SJSA1 (cell line): ENCODE measurements at regions not wholly inside any gene's neighbourhood (a gene's known extent, or its start where the extent isn't known, plus 50 kb on each side); places are given as distances from the start of the nearest gene placed in this dataset.

Experiments
- DNase-seq, 2 experiments: peaks; one replicate each; pipeline ENCODE4 v3.0.0-alpha.2; 2015 to 2020; ENCODE audit warnings: low spot score in 2 of 2, low read depth in 1 of 2
- H3K27ac ChIP-seq: fragments of 250-450 bp; sonication (Bioruptor Pico); 2 replicates; pipeline ENCODE4 v1.5.1; 2020; ENCODE audit warnings: mild to moderate bottlenecking, moderate library complexity
- H3K27me3 ChIP-seq: fragments of 250-450 bp; sonication (Bioruptor Pico); replicated peaks from 2 replicates; pipeline ENCODE4 v1.5.1; 2020; ENCODE audit warnings: mild to moderate bottlenecking, moderate library complexity
- H3K36me3 ChIP-seq: fragments of 250-450 bp; sonication (Bioruptor Pico); 2 replicates; pipeline ENCODE4 v1.5.1; 2020; ENCODE audit warnings: mild to moderate bottlenecking
- H3K4me1 ChIP-seq: fragments of 250-450 bp; sonication (Bioruptor Pico); replicated peaks from 2 replicates; pipeline ENCODE4 v1.6.1; 2021; ENCODE audit warnings: mild to moderate bottlenecking
- H3K4me3 ChIP-seq: fragments of 250-450 bp; sonication (Bioruptor Pico); 2 replicates; pipeline ENCODE4 v1.5.1; 2020; ENCODE audit warnings: mild to moderate bottlenecking
- H3K9me3 ChIP-seq: fragments of 250-450 bp; sonication (Bioruptor Pico); replicated peaks from 2 replicates; pipeline ENCODE4 v1.5.1; 2020; ENCODE audit warnings: mild to moderate bottlenecking

DNA sequence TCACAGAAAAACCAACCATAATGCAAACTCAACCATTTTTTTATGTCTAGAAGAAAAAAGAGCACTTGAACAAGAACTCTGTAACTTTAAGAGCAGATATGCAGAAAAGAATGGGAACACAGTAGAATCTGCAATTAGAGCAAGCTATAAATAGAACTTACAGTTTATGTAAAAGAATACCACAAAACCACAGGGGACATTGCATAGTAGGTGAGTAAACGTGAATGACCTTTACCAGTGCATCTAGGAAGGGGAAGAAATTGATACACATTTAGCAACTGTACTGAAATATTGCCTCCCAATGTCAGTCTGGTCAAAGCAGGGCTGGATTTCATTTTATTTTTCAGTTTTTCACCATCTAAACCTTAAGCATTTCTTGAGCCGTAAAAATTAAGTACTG lies 242.2 kb upstream of the EDNRB start:
- Histone ChIP-seq H3K4me1 (peaks cover 25% of the 10 kb centered on the region), H3K9me3 (no peaks in the 10 kb centered on the region), H3K27me3 (no peaks in the 10 kb centered on the region), H3K4me3 (no peak overlapping the region), H3K36me3 (no peaks in the 10 kb centered on the region), H3K27ac (no peak overlapping the region; the same call in 1 of the 2 replicates)
- peak in 1 of 2 experiments; percentile 71 for DNase-seq

DNA sequence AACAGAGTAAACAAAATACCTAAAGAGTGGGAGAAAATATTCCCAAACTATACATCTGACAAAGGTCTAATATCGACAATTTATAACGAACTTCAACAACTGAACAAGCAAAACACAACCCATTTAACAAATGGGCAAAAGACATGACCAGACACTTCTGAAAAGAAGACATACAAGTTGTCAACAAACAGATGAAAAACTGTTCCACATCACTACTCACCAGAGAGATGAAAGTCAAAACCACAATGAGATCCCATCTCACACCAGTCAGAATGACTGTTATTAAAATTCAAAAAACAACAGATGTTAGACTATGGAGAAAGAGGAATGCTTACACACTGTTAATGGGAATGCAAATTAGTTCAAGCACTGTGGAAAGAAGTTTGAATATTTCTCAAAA lies 233.8 kb upstream of the EDNRB start:
- Histone ChIP-seq H3K36me3 (0 out of 2 replicates have a peak, but pooled peaks cover 3% of the 10 kb centered on the region), H3K4me1 (peaks cover 20% of the 10 kb centered on the region), H3K27me3 (no peaks in the 10 kb centered on the region), H3K9me3 (no peaks in the 10 kb centered on the region), H3K4me3 (no peak overlapping the region), H3K27ac (no peak overlapping the region)
- DNase-seq = no peak

DNA sequence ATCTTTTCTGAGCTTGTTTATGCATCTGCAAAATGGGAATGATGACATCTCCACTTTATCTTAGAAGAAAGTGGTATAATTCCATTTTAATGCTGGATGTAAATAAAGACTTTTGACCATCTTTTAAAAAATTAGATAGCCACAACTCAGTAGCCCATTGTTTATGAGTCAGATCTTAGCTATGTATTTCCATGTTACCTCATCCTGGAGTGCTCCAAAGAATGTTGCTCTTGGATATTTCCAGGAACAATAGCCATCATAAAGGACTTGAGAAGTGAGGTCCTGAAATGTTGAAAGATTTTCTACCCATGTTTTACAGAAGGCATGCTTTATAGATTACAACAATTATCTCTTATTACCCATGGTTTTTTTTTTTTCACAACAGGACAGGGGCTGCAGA lies 229.3 kb upstream of the EDNRB start:
- peaks cover 26% of the 10 kb centered on the region for H3K4me1 ChIP-seq
- H3K27ac ChIP-seq = peak overlapping the region; percentile 90
- 0 out of 2 replicates have a peak, but pooled peaks cover 2% of the 10 kb centered on the region for H3K36me3 ChIP-seq
- H3K27me3 ChIP-seq = no peaks in the 10 kb centered on the region
- H3K9me3 ChIP-seq = no peaks in the 10 kb centered on the region
- H3K4me3 ChIP-seq = no peak overlapping the region
- peak in 1 of 2 experiments; percentile 88 for DNase-seq

DNA sequence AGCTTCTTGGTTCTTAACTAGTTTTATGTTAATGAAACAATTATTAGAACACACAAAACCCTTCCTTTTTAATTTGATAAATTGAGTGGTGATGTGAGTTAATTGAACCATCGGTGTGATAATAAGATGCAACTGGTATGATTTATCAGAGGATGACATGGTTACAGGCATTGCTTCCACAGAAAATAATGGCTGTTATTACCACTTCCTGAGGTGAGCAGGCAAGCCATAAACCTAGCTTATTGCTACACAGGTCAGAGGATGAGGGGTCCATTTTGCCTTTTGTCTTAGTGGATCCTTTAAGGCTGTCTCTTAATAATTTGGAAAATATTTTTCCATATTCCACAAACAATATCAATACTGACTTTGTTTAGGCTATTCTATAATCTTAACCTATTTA lies 226.6 kb upstream of the EDNRB start:
- Histone ChIP-seq H3K27ac (no peak overlapping the region), H3K27me3 (no peaks in the 10 kb centered on the region), H3K9me3 (no peaks in the 10 kb centered on the region), H3K4me1 (peaks cover 26% of the 10 kb centered on the region), H3K4me3 (no peak overlapping the region), H3K36me3 (no peaks in the 10 kb centered on the region)
- DNase-seq = no peak

DNA sequence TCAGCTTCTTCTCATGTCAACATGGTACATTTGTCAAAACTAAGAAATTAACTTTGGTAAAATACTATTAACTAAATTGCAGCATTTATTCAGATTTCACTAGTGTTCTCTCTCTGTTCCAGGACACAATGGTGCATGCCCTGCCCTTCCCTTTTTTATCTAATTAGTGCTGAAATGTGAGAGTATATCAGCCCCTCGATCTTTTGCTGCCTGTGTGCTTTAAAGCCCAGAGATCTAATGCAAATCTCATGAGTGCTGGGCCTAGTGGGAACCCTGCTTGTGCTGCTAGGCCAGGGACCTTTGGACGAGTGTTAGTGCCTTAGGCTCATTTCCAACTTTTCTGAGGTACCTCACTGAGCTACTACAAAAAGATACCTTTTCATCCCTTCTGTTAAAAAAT lies 221.1 kb upstream of the EDNRB start:
- Histone ChIP-seq H3K9me3 (no peaks in the 10 kb centered on the region), H3K4me3 (no peak overlapping the region), H3K27me3 (no peaks in the 10 kb centered on the region), H3K27ac (no peak overlapping the region), H3K36me3 (no peaks in the 10 kb centered on the region), H3K4me1 (no peaks in the 10 kb centered on the region)
- no peak for DNase-seq

DNA sequence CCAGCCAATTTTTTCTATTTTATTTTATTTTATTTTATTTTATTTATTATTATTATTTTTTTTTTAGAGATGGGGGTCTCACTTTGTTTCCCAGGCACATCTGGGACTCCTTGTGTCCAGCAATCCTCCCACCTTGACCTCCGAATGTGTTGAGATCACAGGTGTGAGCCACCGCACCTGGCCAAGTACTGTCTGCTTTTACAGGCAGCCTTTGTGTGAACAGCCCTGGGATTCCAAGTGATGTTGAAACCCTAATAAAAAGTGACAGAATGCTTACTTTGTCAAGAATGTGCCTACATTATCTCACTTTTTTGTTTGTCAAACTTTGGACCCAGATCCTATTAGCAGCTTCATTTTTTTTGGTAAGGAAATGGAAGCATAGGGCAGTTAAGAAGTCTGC lies 220.1 kb upstream of the EDNRB start:
- no peaks in the 10 kb centered on the region for H3K9me3 ChIP-seq
- H3K4me3 ChIP-seq = no peak overlapping the region
- no peak overlapping the region for H3K27ac ChIP-seq
- H3K4me1 ChIP-seq = no peaks in the 10 kb centered on the region
- H3K36me3 ChIP-seq = no peaks in the 10 kb centered on the region
- DNase-seq = no peak
- no peaks in the 10 kb centered on the region for H3K27me3 ChIP-seq

DNA sequence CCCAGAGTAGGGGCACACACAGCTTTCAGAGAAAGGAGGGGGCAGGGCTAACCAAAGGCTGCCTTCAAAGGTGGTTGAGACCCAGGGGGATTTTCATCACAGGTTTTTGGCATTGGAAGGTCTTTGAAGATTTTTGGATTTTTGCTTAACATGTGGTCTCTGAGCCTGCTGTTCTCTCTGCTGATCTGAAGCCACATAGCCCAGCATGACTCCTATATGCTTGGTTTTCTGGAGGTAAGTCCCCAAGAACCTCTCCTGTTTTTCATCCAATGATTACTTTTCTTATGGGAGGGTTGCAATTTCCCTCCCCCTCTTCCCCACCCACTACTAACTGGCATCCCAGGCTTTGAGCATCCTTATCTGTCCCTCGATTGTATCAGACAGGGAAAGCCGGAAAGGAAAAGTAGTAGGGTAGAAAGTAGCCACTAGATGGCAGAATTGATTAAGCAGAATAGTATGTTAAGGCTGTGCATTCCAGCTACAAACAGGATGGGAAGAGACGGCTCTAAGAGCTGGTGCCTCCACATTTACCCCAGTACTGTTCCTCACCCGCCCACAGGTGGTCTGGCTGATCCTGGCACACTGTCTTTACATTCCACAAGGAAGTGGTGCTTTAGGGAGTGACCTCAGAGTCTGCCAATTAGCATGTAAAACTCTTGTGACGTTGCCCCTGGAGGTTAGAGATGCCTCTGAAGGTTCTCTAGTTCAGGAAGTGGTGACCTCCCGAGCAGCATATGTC lies 218.9 kb upstream of the EDNRB start:
- Histone ChIP-seq H3K4me3 (no peak overlapping the region), H3K27me3 (no peaks in the 10 kb centered on the region), H3K4me1 (no peaks in the 10 kb centered on the region), H3K27ac (no peak overlapping the region), H3K9me3 (no peaks in the 10 kb centered on the region), H3K36me3 (no peaks in the 10 kb centered on the region)
- DNase-seq = peak in 1 of 2 experiments; percentile 83

DNA sequence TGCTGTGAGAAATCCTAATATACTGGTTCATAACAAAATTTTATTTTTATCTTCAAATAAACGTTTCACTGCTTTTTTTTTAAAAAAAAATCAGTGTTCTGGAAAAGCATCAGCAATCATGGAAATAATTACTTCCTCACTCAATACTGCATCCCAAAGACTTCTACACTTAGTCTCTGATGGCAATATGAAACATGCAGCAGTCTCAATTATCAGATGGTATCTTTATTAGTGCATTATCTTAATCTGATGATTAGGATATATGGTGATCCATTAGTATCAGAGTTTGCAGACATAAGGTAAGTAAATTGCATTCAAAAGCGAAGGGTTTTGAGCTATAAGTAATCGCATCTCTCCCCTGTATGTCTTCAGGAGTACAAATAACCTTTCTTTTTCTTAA lies 218.3 kb upstream of the EDNRB start:
- Histone ChIP-seq H3K4me1 (no peaks in the 10 kb centered on the region), H3K27ac (no peak overlapping the region), H3K27me3 (no peaks in the 10 kb centered on the region), H3K4me3 (no peak overlapping the region), H3K36me3 (no peaks in the 10 kb centered on the region), H3K9me3 (no peaks in the 10 kb centered on the region)
- DNase-seq = no peak

DNA sequence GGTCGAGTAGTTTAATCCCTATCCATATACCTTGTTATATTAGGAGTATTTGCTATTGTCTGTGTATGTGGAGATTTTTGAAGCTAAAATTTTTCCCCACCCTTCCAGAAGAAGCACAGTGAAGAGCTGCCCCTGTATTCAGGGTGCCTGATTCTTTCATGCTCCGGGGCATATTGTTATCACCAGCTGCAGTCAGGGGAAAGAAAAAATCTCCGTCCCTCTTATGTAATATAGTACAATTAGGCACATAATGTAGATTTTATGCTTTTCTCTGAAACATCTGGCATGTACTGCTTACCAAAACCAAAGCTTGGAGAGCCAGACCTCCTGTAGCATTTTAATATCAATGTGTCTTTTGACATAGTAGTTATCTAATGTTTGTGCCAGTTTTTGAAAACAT lies 214.9 kb upstream of the EDNRB start:
- no peak overlapping the region for H3K27ac ChIP-seq
- no peak overlapping the region for H3K4me3 ChIP-seq
- H3K9me3 ChIP-seq = no peaks in the 10 kb centered on the region
- DNase-seq = no peak
- no peaks in the 10 kb centered on the region for H3K36me3 ChIP-seq
- no peaks in the 10 kb centered on the region for H3K4me1 ChIP-seq
- H3K27me3 ChIP-seq = 0 out of 2 replicates have a peak, but pooled peaks cover 2% of the 10 kb centered on the region

DNA sequence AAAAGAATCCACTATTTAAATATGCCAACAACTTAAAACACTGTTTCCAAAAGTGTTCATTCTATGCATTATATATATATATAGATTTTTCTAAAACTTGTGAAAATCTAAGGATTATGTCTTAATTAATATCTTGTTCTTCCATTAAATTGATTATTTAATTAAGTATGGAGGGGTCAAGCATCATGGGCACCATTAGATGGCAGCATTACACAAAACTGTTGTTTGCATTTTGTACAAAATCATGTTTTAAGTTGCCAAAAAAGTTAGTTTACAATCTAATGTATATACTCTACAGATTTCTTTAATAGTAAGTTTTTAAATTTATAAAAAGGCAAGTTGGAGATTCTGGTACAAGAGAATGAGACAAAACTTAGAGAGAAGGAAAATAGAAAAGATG lies 213.2 kb upstream of the EDNRB start:
- Histone ChIP-seq H3K9me3 (no peaks in the 10 kb centered on the region), H3K36me3 (no peaks in the 10 kb centered on the region), H3K4me1 (no peaks in the 10 kb centered on the region), H3K4me3 (no peak overlapping the region), H3K27ac (no peak overlapping the region), H3K27me3 (peaks cover 2% of the 10 kb centered on the region; the same call in 1 of the 2 replicates)
- no peak for DNase-seq

DNA sequence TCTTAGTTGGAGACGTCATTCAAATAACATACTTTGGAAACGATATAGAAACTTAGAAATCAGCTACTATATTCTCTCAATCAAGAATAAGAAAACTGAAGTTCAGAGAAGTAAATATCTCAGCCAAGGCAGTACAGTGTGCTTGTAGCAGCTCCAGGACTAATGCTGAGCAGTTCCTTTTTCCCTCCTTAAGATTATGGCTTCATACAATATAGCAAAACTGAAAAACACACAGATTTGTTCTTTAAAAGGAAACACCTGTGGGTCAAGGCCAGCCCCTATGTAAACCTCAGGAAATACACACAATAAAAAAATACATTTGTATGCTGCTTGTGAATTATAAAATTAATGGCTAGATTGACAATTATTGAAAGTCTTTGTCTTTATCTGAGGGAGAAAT lies 212.7 kb upstream of the EDNRB start:
- no peak for DNase-seq
- H3K36me3 ChIP-seq = no peaks in the 10 kb centered on the region
- no peak overlapping the region for H3K27ac ChIP-seq
- H3K4me1 ChIP-seq = no peaks in the 10 kb centered on the region
- H3K27me3 ChIP-seq = peaks cover 2% of the 10 kb centered on the region; the same call in 1 of the 2 replicates
- H3K9me3 ChIP-seq = no peaks in the 10 kb centered on the region
- H3K4me3 ChIP-seq = no peak overlapping the region

DNA sequence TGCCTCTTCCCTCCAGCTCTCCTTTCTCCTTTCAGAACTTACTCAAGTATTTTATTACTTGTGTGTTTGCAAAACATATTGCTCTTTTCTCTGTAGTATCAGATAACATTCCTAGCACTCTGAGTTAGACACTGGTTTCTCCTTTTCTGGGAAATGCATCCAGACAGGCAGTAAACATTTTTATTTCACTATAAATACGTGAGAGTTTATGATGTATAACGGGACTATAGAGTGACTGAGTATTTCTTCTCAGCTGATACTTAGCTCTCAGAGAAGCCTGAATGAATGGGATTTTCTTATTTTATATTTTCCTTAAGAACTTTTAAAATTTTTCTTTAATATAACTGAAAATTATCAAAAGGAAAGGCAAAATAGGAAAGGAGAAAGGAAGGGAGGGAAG lies 211.2 kb upstream of the EDNRB start:
- Histone ChIP-seq H3K9me3 (no peaks in the 10 kb centered on the region), H3K4me1 (no peaks in the 10 kb centered on the region), H3K27me3 (peaks cover 2% of the 10 kb centered on the region; the same call in 1 of the 2 replicates), H3K36me3 (no peaks in the 10 kb centered on the region), H3K4me3 (no peak overlapping the region), H3K27ac (no peak overlapping the region)
- DNase-seq = no peak

DNA sequence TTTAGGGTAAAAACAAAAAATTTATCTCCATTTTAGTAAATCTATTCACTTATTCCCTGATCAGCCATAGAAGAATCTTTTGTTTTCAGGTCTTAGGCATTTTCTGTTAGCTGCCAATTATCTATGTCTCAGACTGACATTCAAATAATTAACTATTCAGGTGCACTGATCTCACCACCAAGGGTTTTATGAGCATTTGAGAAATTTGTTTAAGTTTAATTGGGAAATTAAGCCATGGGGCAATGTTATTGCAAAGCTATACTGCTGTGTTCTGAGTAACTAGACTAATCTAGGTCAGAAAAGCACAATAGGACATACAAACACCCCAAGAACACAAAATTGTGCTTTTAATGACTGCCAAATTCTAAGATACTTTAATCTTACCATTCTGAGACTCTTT lies 210.7 kb upstream of the EDNRB start:
- Histone ChIP-seq H3K4me1 (no peaks in the 10 kb centered on the region), H3K4me3 (no peak overlapping the region), H3K36me3 (no peaks in the 10 kb centered on the region), H3K27me3 (peaks cover 2% of the 10 kb centered on the region; the same call in 1 of the 2 replicates), H3K9me3 (no peaks in the 10 kb centered on the region), H3K27ac (no peak overlapping the region)
- no peak for DNase-seq

DNA sequence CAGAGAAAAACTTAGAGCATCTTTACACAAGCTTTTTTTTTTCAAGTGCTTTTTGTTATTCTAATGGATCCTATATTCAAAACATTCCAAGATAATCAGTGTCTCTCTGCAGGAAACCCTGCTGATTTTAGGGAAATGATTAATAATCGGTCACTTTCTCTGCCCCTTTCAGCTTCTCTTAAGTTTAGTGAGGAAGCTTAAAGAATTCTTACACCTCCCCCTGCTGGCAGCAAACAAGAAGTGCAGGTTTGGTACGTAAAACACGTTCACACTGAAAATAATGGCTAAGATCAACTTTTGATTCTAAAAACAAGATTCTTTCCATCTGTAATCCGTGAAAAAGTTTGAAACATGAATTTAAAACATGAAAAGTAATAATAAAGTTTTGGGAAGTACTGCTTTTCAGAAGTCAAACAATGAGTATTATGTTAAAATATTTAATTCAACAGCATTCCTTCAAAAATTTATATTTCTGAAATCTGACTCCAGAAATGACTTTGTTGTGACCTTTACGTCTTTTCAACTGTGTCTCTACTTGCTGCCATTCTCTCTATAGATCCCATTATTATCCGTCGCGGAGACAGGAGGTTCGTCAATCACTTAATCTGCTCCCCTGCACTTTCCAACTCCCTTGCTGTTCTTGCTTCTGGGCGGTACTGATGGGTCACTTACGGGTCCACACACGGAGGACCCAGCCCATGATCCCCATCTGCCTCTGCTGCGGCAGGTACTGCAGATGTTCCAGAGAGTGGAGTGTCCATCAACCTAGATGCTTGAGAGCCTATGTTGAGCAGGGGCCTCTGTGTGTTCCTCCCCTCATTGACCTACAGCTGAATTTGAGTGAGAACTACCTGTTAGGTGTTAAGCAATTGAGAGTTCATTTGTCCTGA lies 203.1 kb upstream of the EDNRB start:
- Histone ChIP-seq H3K4me1 (no peaks in the 10 kb centered on the region), H3K4me3 (no peak overlapping the region), H3K36me3 (no peaks in the 10 kb centered on the region), H3K27ac (no peak overlapping the region), H3K27me3 (no peaks in the 10 kb centered on the region; the same call in 1 of the 2 replicates), H3K9me3 (no peaks in the 10 kb centered on the region)
- peak in 1 of 2 experiments; percentile 54 for DNase-seq
